ENCODE measurements at regions not wholly inside any gene's neighbourhood (a gene's known extent, or its start where the extent isn't known, plus 50 kb on each side); places are given as distances from the start of the nearest gene placed in this dataset.
"Not testable (repeated sequence)": the region's sequence is repeated elsewhere in the genome, so short reads cannot be mapped to it uniquely, and the experiment has no call there.

GRCh38 chr7:136391371-136391770, 414.2 kb upstream of the MTPN start:
- Histone ChIP-seq H3K9me2 (ENCODE audit: low read depth, low read length) (no peaks in the 10 kb centered on the region), H4K20me1 (ENCODE audit: insufficient read depth, low read length) (no peaks in the 10 kb centered on the region), H3K79me2 (ENCODE audit: insufficient read depth, low read length) (no peaks in the 10 kb centered on the region), H3K9me3 (ENCODE audit: low read length) (no peaks in the 10 kb centered on the region), H3K4me1 (ENCODE audit: insufficient read depth, low read length, severe bottlenecking) (peaks cover 18% of the 10 kb centered on the region), H3K27me3 (ENCODE audit: insufficient read depth, low read length) (no peaks in the 10 kb centered on the region), H3K4me2 (ENCODE audit: low read length) (no peak overlapping the region), H3K36me3 (ENCODE audit: insufficient read depth, low read length) (no peaks in the 10 kb centered on the region), H3F3A (ENCODE audit: insufficient read depth, low read length) (no peaks in the 10 kb centered on the region), H3K4me3 (ENCODE audit: low read depth, low read length, poor library complexity, severe bottlenecking) (no peak overlapping the region), H3K27ac (ENCODE audit: low read depth, low read length, poor library complexity, severe bottlenecking) (no peak overlapping the region), H2AFZ (ENCODE audit: low read length) (peak overlapping the region; percentile 87), H3K9ac (ENCODE audit: low read length) (no peak overlapping the region)
- no peak for TF ChIP-seq EZH2 (IDR thresholded peaks at IDR 0.05; ENCODE audit: borderline replicate concordance, low read length)
- no peak for TF ChIP-seq CTCF (IDR thresholded peaks at IDR 0.05; ENCODE audit: low read length)

- Histone ChIP-seq H3F3A (ENCODE audit: insufficient read depth, low read length) (no peaks in the 10 kb centered on the region), H3K9me3 (ENCODE audit: low read length) (no peaks in the 10 kb centered on the region), H3K4me2 (ENCODE audit: low read length) (no peak overlapping the region), H3K36me3 (ENCODE audit: insufficient read depth, low read length) (no peaks in the 10 kb centered on the region), H3K79me2 (ENCODE audit: insufficient read depth, low read length) (no peaks in the 10 kb centered on the region; the same call in 1 of the 2 replicates), H3K9me2 (ENCODE audit: low read depth, low read length) (no peaks in the 10 kb centered on the region; the same call in 1 of the 2 replicates), H3K4me1 (ENCODE audit: insufficient read depth, low read length, severe bottlenecking) (peaks cover 19% of the 10 kb centered on the region), H3K27me3 (ENCODE audit: insufficient read depth, low read length) (no peaks in the 10 kb centered on the region), H3K9ac (ENCODE audit: low read length) (no peak overlapping the region), H4K20me1 (ENCODE audit: insufficient read depth, low read length) (no peaks in the 10 kb centered on the region), H2AFZ (ENCODE audit: low read length) (no peak overlapping the region), H3K27ac (ENCODE audit: low read depth, low read length, poor library complexity, severe bottlenecking) (no peak overlapping the region), H3K4me3 (ENCODE audit: low read depth, low read length, poor library complexity, severe bottlenecking) (no peak overlapping the region)
- TF ChIP-seq EZH2 (IDR thresholded peaks at IDR 0.05; ENCODE audit: borderline replicate concordance, low read length) (no peak), CTCF (IDR thresholded peaks at IDR 0.05; ENCODE audit: low read length) (no peak)
These were observed 412.8 kb upstream of the MTPN start for GRCh38 chr7:136389933-136390332.

- no peak overlapping the region for H3K27ac ChIP-seq (ENCODE audit: low read depth, low read length, poor library complexity, severe bottlenecking)
- no peaks in the 10 kb centered on the region for H3F3A ChIP-seq (ENCODE audit: insufficient read depth, low read length)
- peaks cover 19% of the 10 kb centered on the region for H3K4me1 ChIP-seq (ENCODE audit: insufficient read depth, low read length, severe bottlenecking)
- no peaks in the 10 kb centered on the region for H3K36me3 ChIP-seq (ENCODE audit: insufficient read depth, low read length)
- no peak overlapping the region for H3K4me2 ChIP-seq (ENCODE audit: low read length)
- peak overlapping the region; percentile 49; the same call in 1 of the 2 replicates for H2AFZ ChIP-seq (ENCODE audit: low read length)
- H3K27me3 ChIP-seq (ENCODE audit: insufficient read depth, low read length) = no peaks in the 10 kb centered on the region
- H3K9me2 ChIP-seq (ENCODE audit: low read depth, low read length) = no peaks in the 10 kb centered on the region; the same call in 1 of the 2 replicates
- H3K9ac ChIP-seq (ENCODE audit: low read length) = no peak overlapping the region
- no peak overlapping the region for H3K4me3 ChIP-seq (ENCODE audit: low read depth, low read length, poor library complexity, severe bottlenecking)
- no peak for TF ChIP-seq CTCF (IDR thresholded peaks at IDR 0.05; ENCODE audit: low read length)
- H3K79me2 ChIP-seq (ENCODE audit: insufficient read depth, low read length) = no peaks in the 10 kb centered on the region; the same call in 1 of the 2 replicates
- H4K20me1 ChIP-seq (ENCODE audit: insufficient read depth, low read length) = no peaks in the 10 kb centered on the region
- H3K9me3 ChIP-seq (ENCODE audit: low read length) = no peaks in the 10 kb centered on the region
These were observed 409.7 kb upstream of the MTPN start for GRCh38 chr7:136386876-136387275.

GRCh38 chr7:136371409-136371808, 394.2 kb upstream of the MTPN start:
- H3K36me3 ChIP-seq (ENCODE audit: insufficient read depth, low read length); H3K27me3 ChIP-seq (ENCODE audit: insufficient read depth, low read length); H3K4me1 ChIP-seq (ENCODE audit: insufficient read depth, low read length, severe bottlenecking); H3K9me2 ChIP-seq (ENCODE audit: low read depth, low read length); H3K4me2 ChIP-seq (ENCODE audit: low read length); H4K20me1 ChIP-seq (ENCODE audit: insufficient read depth, low read length); H3K27ac ChIP-seq (ENCODE audit: low read depth, low read length, poor library complexity, severe bottlenecking); H3K9ac ChIP-seq (ENCODE audit: low read length); H3K4me3 ChIP-seq (ENCODE audit: low read depth, low read length, poor library complexity, severe bottlenecking); H3K79me2 ChIP-seq (ENCODE audit: insufficient read depth, low read length); H3F3A ChIP-seq (ENCODE audit: insufficient read depth, low read length); H2AFZ ChIP-seq (ENCODE audit: low read length); H3K9me3 ChIP-seq (ENCODE audit: low read length): not testable (repeated sequence)

All from OCI-LY1 (cell line).